ENCODE measurements at regions not wholly inside any gene's neighbourhood (a gene's known extent, or its start where the extent isn't known, plus 50 kb on each side); places are given as distances from the start of the nearest gene placed in this dataset.

- TF ChIP-seq CTCF (IDR thresholded peaks at IDR 0.05) (peak in 2 of 3 experiments; percentile 34 to 36), POLR2A (IDR thresholded peaks at IDR 0.05; ENCODE audit: low read depth) (no peak), EP300 (IDR thresholded peaks at IDR 0.05) (no peak)
Observed at GRCh38 chr5:4862500-4862899, 277.6 kb upstream of the ADAMTS16 start.
